Stomach smooth muscle (tissue), 2 donors: ENCODE measurements at regions not wholly inside any gene's neighbourhood (a gene's known extent, or its start where the extent isn't known, plus 50 kb on each side); places are given as distances from the start of the nearest gene placed in this dataset.

ENCODE experiments used
- H3K27ac ChIP-seq: one replicate; pipeline ENCODE4 v1.7.0; 2013; ENCODE audit warnings: mild to moderate bottlenecking, low read length, inconsistent platforms
- H3K27me3 ChIP-seq, 2 donors: one replicate each; pipeline ENCODE4 v1.7.0; 2013; ENCODE audit warnings: low read length in 2 of 2; ENCODE audit not compliant: insufficient read depth in 2 of 2, control insufficient read depth in 1 of 2
- H3K36me3 ChIP-seq, 2 donors: one replicate each; pipeline ENCODE4 v1.7.0; 2013; ENCODE audit warnings: low read length in 2 of 2; ENCODE audit not compliant: control insufficient read depth in 2 of 2, insufficient read depth in 2 of 2
- H3K4me1 ChIP-seq: one replicate; pipeline ENCODE4 v1.7.0; 2013; ENCODE audit warnings: low read length; ENCODE audit not compliant: control insufficient read depth, insufficient read depth
- H3K4me3 ChIP-seq, 2 donors: one replicate each; pipeline ENCODE4 v1.7.0; 2013; ENCODE audit warnings: low read length in 2 of 2
- H3K9ac ChIP-seq, 2 donors: one replicate each; pipeline ENCODE4 v1.7.0; 2013; ENCODE audit warnings: low read length in 2 of 2, mild to moderate bottlenecking in 1 of 2
- H3K9me3 ChIP-seq, 2 donors: one replicate each; pipeline ENCODE4 v1.7.0; 2013; ENCODE audit warnings: low read length in 2 of 2; ENCODE audit not compliant: control insufficient read depth in 2 of 2
- donor health status: healthy.
- donor health status: Pancreatic carcinoma.

- Histone ChIP-seq H3K27ac (no peak overlapping the region), H3K9ac (no peak overlapping the region), H3K27me3 (no peaks in the 10 kb centered on the region), H3K36me3 (no peaks in the 10 kb centered on the region), H3K9me3 (peaks cover 0 to 3% of the 10 kb centered on the region in 2 donors), H3K4me3 (no peak overlapping the region), H3K4me1 (no peaks in the 10 kb centered on the region)
Measured at GRCh38 chr3:18100121-18100520, 325.0 kb downstream of the SATB1 start.

DNA sequence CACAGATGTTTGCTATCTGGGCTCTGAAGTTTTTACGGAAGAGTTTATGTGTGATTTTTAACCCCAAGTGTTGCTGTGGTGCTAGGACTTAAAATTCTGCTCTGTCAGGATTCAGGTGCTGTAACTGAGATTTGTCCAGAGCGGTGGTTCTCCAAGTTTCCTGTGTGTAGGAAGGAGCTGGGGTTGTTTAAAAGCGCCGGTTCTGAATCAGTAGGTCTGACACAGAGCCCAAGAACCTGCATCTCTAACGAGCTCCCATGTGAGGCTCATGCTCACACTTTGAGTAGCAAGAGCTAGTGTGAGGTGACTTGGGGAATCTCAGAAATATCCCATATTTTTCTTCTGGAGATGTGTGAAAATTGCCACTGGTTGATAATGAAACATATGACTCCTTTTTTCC, 325.5 kb downstream of the SATB1 start:
- Histone ChIP-seq H3K27me3 (no peaks in the 10 kb centered on the region), H3K4me3 (no peak overlapping the region), H3K27ac (no peak overlapping the region), H3K36me3 (no peaks in the 10 kb centered on the region), H3K9me3 (peaks cover 0 to 3% of the 10 kb centered on the region in 2 donors), H3K9ac (no peak overlapping the region), H3K4me1 (no peaks in the 10 kb centered on the region)

GRCh38 chr3:18098960-18099587, 326.1 kb downstream of the SATB1 start:
- H3K27ac ChIP-seq, result no peak overlapping the region
- no peak overlapping the region for H3K4me3 ChIP-seq
- peaks cover 0 to 3% of the 10 kb centered on the region in 2 donors for H3K9me3 ChIP-seq
- no peak overlapping the region for H3K9ac ChIP-seq
- no peaks in the 10 kb centered on the region for H3K36me3 ChIP-seq
- H3K4me1 ChIP-seq, result no peaks in the 10 kb centered on the region
- no peaks in the 10 kb centered on the region for H3K27me3 ChIP-seq

- no peaks in the 10 kb centered on the region for H3K36me3 ChIP-seq
- no peaks in the 10 kb centered on the region for H3K4me1 ChIP-seq
- H3K4me3 ChIP-seq, result no peak overlapping the region
- H3K27me3 ChIP-seq, result no peaks in the 10 kb centered on the region
- peaks cover 0 to 3% of the 10 kb centered on the region in 2 donors for H3K9me3 ChIP-seq
- H3K27ac ChIP-seq, result no peak overlapping the region
- no peak overlapping the region for H3K9ac ChIP-seq
Measured at GRCh38 chr3:18097989-18098388, 327.1 kb downstream of the SATB1 start.

DNA sequence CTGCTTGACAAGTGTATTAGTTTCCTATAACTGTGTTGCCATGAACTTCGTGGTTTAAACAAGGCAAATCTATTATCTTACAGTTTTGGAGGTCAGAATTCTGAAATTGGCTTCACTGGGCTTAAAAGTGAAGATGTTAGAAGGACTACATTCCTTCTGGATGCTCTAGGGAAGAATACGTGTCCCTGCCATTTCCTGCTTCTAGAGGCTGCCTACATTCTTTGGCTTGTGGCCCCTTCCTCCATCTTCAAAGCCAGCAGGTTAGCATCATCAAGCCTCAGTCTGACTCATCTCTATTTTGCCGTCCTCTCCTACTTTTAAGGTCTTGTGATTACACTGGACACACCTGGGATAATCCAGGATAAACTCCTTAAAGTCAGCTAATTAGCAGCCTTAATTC, 327.7 kb downstream of the SATB1 start:
- H3K9me3 ChIP-seq, result peaks cover 0 to 3% of the 10 kb centered on the region in 2 donors
- no peak overlapping the region for H3K4me3 ChIP-seq
- H3K9ac ChIP-seq, result no peak overlapping the region
- H3K4me1 ChIP-seq, result no peaks in the 10 kb centered on the region
- no peaks in the 10 kb centered on the region for H3K36me3 ChIP-seq
- H3K27me3 ChIP-seq, result no peaks in the 10 kb centered on the region
- no peak overlapping the region for H3K27ac ChIP-seq

- Histone ChIP-seq H3K36me3 (no peaks in the 10 kb centered on the region), H3K27ac (no peak overlapping the region), H3K4me3 (no peak overlapping the region), H3K4me1 (no peaks in the 10 kb centered on the region), H3K27me3 (no peaks in the 10 kb centered on the region), H3K9ac (no peak overlapping the region), H3K9me3 (peaks cover 0 to 3% of the 10 kb centered on the region in 2 donors)
Measured at GRCh38 chr3:18092726-18093125, 332.4 kb downstream of the SATB1 start.

GRCh38 chr3:18090377-18090776, 334.8 kb downstream of the SATB1 start:
- Histone ChIP-seq H3K4me3 (no peak overlapping the region), H3K4me1 (no peaks in the 10 kb centered on the region), H3K27me3 (no peaks in the 10 kb centered on the region), H3K27ac (no peak overlapping the region), H3K36me3 (no peaks in the 10 kb centered on the region), H3K9ac (no peak overlapping the region), H3K9me3 (no peaks in the 10 kb centered on the region)

DNA sequence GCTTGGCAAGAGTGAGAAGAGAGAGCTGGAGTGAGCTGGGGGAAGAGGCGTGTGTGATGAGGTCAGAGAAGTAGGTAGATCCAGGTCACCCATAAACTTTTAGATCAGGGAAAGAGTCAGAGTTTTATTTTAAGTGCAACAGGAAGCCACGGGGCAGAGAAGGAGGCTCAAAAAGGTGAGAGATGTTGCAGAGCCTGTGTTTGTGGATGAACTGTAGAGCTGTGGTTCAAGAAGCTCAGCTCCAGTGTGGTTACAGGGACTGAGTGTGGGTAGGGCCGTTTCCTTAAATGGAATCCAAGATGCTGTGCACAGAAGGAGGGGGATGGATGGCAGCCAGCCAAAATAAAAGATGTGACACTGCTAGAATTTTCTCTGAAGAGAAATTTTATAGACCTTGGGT, 337.2 kb downstream of the SATB1 start:
- no peaks in the 10 kb centered on the region for H3K9me3 ChIP-seq
- H3K4me3 ChIP-seq, result no peak overlapping the region
- H3K36me3 ChIP-seq, result no peaks in the 10 kb centered on the region
- no peak overlapping the region for H3K27ac ChIP-seq
- no peaks in the 10 kb centered on the region for H3K4me1 ChIP-seq
- no peaks in the 10 kb centered on the region for H3K27me3 ChIP-seq
- no peak overlapping the region for H3K9ac ChIP-seq

DNA sequence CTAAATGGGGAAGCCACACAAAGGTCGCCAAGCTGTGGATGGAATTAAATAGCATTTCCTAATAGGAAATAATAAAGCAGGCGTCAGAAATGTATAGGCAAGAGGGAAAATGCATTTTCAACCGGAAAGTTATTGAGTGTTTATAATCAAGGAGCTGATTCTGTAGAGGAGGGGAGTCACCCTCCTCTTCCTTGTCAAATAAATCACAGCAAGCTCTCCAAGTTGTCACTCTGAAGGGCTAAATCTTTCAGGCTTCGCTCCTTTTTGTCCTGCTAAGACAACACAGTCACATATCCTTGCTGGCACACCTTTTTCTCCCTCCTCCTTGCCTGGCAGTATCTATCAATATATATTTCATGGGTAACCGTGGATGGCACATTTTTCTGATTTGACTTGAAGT, 338.4 kb downstream of the SATB1 start:
- H3K36me3 ChIP-seq, result no peaks in the 10 kb centered on the region
- no peak overlapping the region for H3K27ac ChIP-seq
- no peaks in the 10 kb centered on the region for H3K4me1 ChIP-seq
- H3K27me3 ChIP-seq, result no peaks in the 10 kb centered on the region
- no peaks in the 10 kb centered on the region for H3K9me3 ChIP-seq
- no peak overlapping the region for H3K9ac ChIP-seq
- H3K4me3 ChIP-seq, result no peak overlapping the region

GRCh38 chr3:18086078-18086477, 339.1 kb downstream of the SATB1 start:
- Histone ChIP-seq H3K27ac (no peak overlapping the region), H3K9me3 (no peaks in the 10 kb centered on the region), H3K27me3 (no peaks in the 10 kb centered on the region)

DNA sequence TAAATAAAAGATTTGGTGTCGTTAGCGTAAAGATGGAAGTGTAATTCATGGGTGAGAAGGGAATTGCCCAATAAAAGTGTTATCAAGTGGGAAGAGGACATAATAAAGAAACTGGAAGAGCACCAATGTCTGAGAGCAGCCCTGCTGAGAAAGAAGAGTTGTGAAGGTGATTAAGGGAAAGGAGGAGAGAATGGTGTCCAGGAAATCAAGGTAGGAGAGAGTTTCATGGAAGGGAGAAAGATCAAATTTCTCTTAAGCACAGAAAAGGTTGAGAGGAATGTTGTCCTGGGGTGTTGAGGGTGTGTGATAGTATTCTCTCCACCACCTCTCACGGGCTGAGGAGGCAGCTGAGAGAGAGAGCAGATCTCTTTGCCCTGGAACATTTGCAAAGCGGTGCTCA, 339.7 kb downstream of the SATB1 start:
- H3K9ac ChIP-seq, result no peak overlapping the region
- H3K27ac ChIP-seq, result no peak overlapping the region
- no peaks in the 10 kb centered on the region for H3K36me3 ChIP-seq
- no peaks in the 10 kb centered on the region for H3K9me3 ChIP-seq
- no peaks in the 10 kb centered on the region for H3K4me1 ChIP-seq
- H3K4me3 ChIP-seq, result no peak overlapping the region
- no peaks in the 10 kb centered on the region for H3K27me3 ChIP-seq

More at GRCh38 chr3:18086078-18086477, 339.1 kb downstream of the SATB1 start:
- H3K4me1 ChIP-seq, result no peaks in the 10 kb centered on the region
- H3K36me3 ChIP-seq, result no peaks in the 10 kb centered on the region
- no peak overlapping the region for H3K4me3 ChIP-seq
- no peak overlapping the region for H3K9ac ChIP-seq
